ENCODE measurements at regions not wholly inside any gene's neighbourhood (a gene's known extent, or its start where the extent isn't known, plus 50 kb on each side); places are given as distances from the start of the nearest gene placed in this dataset.

DNA sequence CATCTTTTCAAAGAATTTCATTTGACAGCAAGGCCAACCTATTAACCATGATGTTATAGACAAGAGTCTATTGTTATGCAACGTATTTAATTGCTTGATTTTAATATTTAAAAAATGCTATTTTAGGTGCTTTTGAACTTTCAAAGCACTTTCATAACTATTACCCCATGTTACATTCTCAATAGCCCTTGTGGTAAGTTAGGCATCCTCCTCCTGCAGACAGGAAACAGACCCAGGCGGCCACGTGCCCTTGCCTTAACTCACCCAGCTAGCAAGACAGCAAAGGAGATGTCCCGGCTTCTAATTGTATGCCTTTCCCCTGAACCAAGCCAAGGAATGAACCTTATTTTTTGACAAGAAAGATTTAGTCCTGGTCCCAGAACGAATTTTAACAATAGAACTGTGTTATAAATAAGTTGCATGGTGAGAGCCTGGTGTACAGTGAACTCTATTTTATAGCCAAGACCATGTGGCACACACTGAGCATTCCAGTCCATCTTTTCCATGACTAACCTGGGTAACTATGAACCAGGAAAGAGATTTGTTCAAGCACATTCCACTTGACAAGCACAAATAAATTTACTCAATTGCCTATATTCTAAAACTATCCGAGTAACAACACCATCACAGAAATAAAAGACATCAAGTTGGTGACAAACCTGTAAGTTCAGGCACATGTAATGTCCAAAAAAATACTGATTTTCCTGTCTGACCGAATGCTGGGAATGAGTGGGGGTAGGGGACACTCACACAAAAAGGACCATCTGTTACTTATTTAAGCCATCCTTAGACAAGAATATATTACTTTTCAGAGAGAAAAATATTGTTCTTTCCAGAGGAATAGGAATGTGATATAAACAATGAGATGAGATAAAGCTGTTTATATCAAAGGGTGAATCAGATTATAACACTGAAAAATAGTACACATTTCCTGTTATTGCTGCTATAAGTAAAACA lies 163.0 kb downstream of the EFNB2 start:
- TF ChIP-seq SUZ12 (IDR thresholded peaks at IDR 0.05; ENCODE audit: extremely low read depth, insufficient read depth, insufficient read length) (no peak), YY1 (IDR thresholded peaks at IDR 0.05; ENCODE audit: insufficient read depth, insufficient read length) (no peak), ZNF274 (IDR thresholded peaks at IDR 0.05; ENCODE audit: low read depth, low read length) (no peak)
